ENCODE measurements at regions not wholly inside any gene's neighbourhood (a gene's known extent, or its start where the extent isn't known, plus 50 kb on each side); places are given as distances from the start of the nearest gene placed in this dataset.

DNA sequence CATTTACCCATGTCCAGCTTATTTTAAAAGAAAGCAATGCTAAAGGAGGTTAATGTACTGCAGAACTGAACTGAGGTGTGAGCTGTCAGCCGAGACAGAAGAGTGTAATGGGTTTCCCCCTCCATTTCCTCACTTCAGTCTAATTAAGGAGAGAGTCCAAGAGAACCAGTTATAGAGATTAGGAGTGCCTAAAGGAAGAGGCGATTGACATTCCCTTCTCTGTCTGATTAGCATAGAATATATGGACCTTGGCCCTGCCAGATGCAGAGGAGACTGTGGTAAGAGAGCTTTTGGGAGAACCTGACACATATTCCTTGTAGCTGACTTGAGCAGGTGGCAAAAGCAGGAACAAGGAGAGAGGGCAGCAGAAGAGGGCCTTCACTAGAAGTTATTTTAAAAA is 137.5 kb upstream of the INPP4B start:
- H3K4me3 ChIP-seq (ENCODE audit: low read depth, low read length) = no peak overlapping the region
- TF ChIP-seq CTCF (IDR thresholded peaks at IDR 0.05; ENCODE audit: borderline replicate concordance, insufficient read depth, low read depth, low read length) = no peak

DNA sequence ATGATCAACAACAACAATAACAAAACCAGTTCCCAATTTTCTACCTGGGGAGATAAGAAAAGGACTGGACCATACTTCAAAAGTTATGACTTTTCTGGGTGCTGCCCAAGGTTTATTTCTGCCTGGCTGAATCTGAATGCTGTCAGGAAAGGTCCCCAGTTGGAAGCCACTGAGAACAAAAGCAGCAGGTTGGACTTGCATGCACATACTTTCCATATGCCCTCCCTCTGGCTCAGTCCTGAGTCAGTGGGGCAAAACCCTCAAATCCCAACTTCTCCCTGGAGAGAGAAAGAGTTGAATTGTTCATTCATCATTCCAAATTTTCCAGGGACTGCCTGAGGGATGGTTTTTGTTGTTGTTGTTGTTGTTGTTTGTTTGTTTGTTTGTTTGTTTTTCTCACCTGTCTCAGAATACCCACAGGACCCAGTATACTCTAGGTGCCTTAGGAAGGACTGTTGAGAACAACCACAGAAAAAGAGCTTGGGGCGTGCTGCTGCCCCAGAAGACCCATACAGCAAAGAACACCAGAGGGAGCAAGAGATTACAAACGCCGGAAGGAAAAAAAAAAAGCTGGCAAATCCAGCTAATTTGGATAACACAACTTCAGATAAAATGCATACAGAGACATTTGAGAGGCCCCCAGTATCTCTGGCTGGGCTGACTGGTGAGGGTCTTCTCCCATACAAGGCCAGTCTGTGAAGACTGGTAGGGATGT is 138.9 kb upstream of the INPP4B start:
- no peak for TF ChIP-seq CTCF (IDR thresholded peaks at IDR 0.05; ENCODE audit: borderline replicate concordance, insufficient read depth, low read depth, low read length)
- H3K4me3 ChIP-seq (ENCODE audit: low read depth, low read length) = no peak overlapping the region

DNA sequence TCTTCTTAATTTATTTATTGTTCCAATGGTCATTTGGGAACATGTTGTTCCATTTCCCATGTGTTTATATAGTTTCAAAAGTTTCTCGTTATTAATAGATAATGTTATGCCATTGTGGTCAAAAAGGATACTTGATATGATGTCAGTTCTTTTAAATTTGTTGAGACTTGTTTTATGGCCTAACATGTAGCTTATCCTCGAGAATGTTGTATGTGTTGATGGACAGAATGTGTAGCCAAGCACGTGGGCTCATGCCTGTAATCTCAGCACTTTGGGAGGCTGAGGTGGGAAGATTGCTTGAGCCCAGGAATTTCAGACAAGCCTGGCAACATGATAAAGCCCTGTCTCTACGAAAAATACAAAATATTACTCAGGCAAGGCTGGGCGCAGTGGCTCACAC is 168.5 kb upstream of the USP38 start:
- no peak overlapping the region for H3K4me3 ChIP-seq (ENCODE audit: low read depth, low read length)
- no peak for TF ChIP-seq CTCF (IDR thresholded peaks at IDR 0.05; ENCODE audit: borderline replicate concordance, insufficient read depth, low read depth, low read length)

GRCh38 chr4:143017210-143017609 is 167.5 kb upstream of the USP38 start:
- no peak overlapping the region for H3K4me3 ChIP-seq (ENCODE audit: low read depth, low read length)
- no peak for TF ChIP-seq CTCF (IDR thresholded peaks at IDR 0.05; ENCODE audit: borderline replicate concordance, insufficient read depth, low read depth, low read length)

DNA sequence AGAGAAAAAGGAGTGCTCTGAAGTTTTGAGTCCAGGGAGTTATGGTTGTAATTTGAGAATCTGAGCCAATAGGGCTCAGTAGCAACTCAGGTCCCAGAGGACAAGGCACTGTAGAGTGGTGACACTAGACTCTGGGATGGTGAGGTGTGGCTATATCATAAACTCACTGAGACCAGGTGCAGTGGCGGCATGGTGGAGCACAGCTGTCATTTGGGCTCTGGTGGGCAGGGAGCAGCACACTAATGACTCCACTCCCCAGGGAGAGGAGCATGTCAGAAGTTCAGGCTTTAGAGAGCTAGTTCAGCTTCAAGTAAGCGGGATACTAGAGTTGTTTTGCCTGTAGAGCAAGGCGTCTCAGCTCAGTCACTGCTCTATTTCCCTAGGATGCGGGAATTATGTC is 165.4 kb upstream of the USP38 start:
- no peak overlapping the region for H3K4me3 ChIP-seq (ENCODE audit: low read depth, low read length)
- no peak for TF ChIP-seq CTCF (IDR thresholded peaks at IDR 0.05; ENCODE audit: borderline replicate concordance, insufficient read depth, low read depth, low read length)

- no peak for TF ChIP-seq CTCF (IDR thresholded peaks at IDR 0.05; ENCODE audit: borderline replicate concordance, insufficient read depth, low read depth, low read length)
Measured at GRCh38 chr4:143021384-143021783, 163.3 kb upstream of the USP38 start.

DNA sequence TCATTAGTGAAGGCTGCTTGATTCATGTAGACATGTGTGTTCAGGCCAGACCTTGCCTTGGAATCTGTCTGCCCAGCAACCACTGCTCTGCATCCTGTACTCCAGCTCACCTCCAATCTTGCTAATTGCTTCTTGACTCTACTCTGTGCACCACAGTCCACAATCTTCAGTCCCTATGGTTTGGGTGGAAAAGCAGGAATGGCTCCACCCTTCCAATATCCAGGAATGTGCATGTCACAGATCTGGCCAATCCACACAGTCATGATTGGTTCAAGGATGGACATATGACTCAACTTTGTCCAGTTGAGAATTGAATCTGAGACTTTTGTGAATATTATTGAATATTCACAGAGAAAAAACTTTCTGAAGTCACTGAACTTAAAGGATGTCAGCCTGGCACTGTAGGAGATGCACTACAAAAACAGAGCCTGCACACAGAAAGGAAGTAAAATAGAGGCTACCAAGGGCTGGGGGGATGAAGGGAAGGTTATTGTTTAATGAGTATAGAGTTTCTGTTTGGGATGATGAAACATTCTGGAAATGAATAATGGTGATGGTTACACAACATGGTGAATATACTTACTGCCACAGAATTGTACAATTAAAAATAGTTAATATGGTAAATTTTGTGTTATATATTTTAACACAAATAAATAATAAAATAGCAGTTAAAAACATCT is 161.3 kb upstream of the USP38 start:
- TF ChIP-seq CTCF (IDR thresholded peaks at IDR 0.05; ENCODE audit: borderline replicate concordance, insufficient read depth, low read depth, low read length) = no peak

More at GRCh38 chr4:143021384-143021783, 163.3 kb upstream of the USP38 start:
- no peak overlapping the region for H3K4me3 ChIP-seq (ENCODE audit: low read depth, low read length)

More for the DNA sequence above, 161.3 kb upstream of the USP38 start:
- no peak overlapping the region for H3K4me3 ChIP-seq (ENCODE audit: low read depth, low read length)

Data from GM12875 (cell line).